Parathyroid adenoma (tissue), 2 donors: ENCODE measurements at regions not wholly inside any gene's neighbourhood (a gene's known extent, or its start where the extent isn't known, plus 50 kb on each side); places are given as distances from the start of the nearest gene placed in this dataset.

Experiments
- H2AFZ ChIP-seq: fragments of 300-600 bp; sonication (generic); one replicate; pipeline ENCODE4 v1.7.0; 2017; ENCODE audit warnings: antibody characterized with exemption, mild to moderate bottlenecking
- H3K27ac ChIP-seq: fragments of 300-600 bp; sonication (generic); one replicate; pipeline ENCODE4 v1.7.0; 2017
- H3K27me3 ChIP-seq: fragments of 300-600 bp; sonication (generic); one replicate; pipeline ENCODE4 v1.7.0; 2017; ENCODE audit warnings: low read length; ENCODE audit not compliant: control insufficient read depth, insufficient read depth
- H3K36me3 ChIP-seq: fragments of 300-600 bp; sonication (generic); one replicate; pipeline ENCODE4 v1.7.0; 2017; ENCODE audit warnings: low read length; ENCODE audit not compliant: control insufficient read depth, insufficient read depth
- H3K4me1 ChIP-seq: fragments of 300-600 bp; sonication (generic); one replicate; pipeline ENCODE4 v1.7.0; 2017; ENCODE audit warnings: control low read depth
- H3K4me2 ChIP-seq: fragments of 300-600 bp; sonication (generic); one replicate; pipeline ENCODE4 v1.7.0; 2017; ENCODE audit warnings: low read length
- H3K4me3 ChIP-seq: fragments of 300-600 bp; sonication (generic); one replicate; pipeline ENCODE4 v1.7.0; 2017; ENCODE audit warnings: low read depth, low read length
- H3K79me2 ChIP-seq: fragments of 300-600 bp; sonication (generic); one replicate; pipeline ENCODE4 v1.7.0; 2017; ENCODE audit warnings: control low read depth
- H3K9ac ChIP-seq: fragments of 300-600 bp; sonication (generic); one replicate; pipeline ENCODE4 v1.7.0; 2017; ENCODE audit warnings: mild to moderate bottlenecking
- H3K9me3 ChIP-seq: fragments of 300-600 bp; sonication (generic); one replicate; pipeline ENCODE4 v1.7.0; 2017; ENCODE audit warnings: low read length; ENCODE audit not compliant: control insufficient read depth
- CTCF ChIP-seq: fragments of 300-600 bp; sonication (generic); IDR thresholded peaks from one replicate; pipeline ENCODE4 v1.7.0; 2017; ENCODE audit warnings: antibody characterized with exemption, mild to moderate bottlenecking
- donor health status: primary hyperparathyroidism.

GRCh38 chr3:153042088-153042487, 119.9 kb upstream of the RAP2B start:
- no peak for TF ChIP-seq CTCF
- no peaks in the 10 kb centered on the region for H3K4me1 ChIP-seq
- H3K4me2 ChIP-seq: no peak overlapping the region
- no peak overlapping the region for H2AFZ ChIP-seq
- H3K9ac ChIP-seq: no peak overlapping the region
- no peaks in the 10 kb centered on the region for H3K9me3 ChIP-seq
- no peak overlapping the region for H3K27ac ChIP-seq
- no peaks in the 10 kb centered on the region for H3K79me2 ChIP-seq
- H3K4me3 ChIP-seq: no peak overlapping the region
- no peaks in the 10 kb centered on the region for H3K27me3 ChIP-seq
- H3K36me3 ChIP-seq: no peaks in the 10 kb centered on the region

GRCh38 chr3:153043729-153044328, 118.2 kb upstream of the RAP2B start:
- Histone ChIP-seq H3K4me1 (no peaks in the 10 kb centered on the region), H2AFZ (no peak overlapping the region), H3K4me2 (no peak overlapping the region), H3K27ac (no peak overlapping the region), H3K79me2 (no peaks in the 10 kb centered on the region), H3K36me3 (no peaks in the 10 kb centered on the region), H3K9ac (no peak overlapping the region), H3K27me3 (no peaks in the 10 kb centered on the region), H3K4me3 (no peak overlapping the region), H3K9me3 (no peaks in the 10 kb centered on the region)
- TF ChIP-seq CTCF: no peak

GRCh38 chr3:153045150-153045549, 116.9 kb upstream of the RAP2B start:
- H3K4me2 ChIP-seq: no peak overlapping the region
- TF ChIP-seq CTCF: no peak

GRCh38 chr3:153050978-153051377, 111.0 kb upstream of the RAP2B start:
- no peak overlapping the region for H3K9ac ChIP-seq
- no peak overlapping the region for H3K4me3 ChIP-seq
- no peaks in the 10 kb centered on the region for H3K27me3 ChIP-seq
- H3K4me1 ChIP-seq: no peaks in the 10 kb centered on the region
- no peak overlapping the region for H2AFZ ChIP-seq
- no peak overlapping the region for H3K4me2 ChIP-seq
- no peak for TF ChIP-seq CTCF
- no peak overlapping the region for H3K27ac ChIP-seq
- H3K36me3 ChIP-seq: no peaks in the 10 kb centered on the region
- no peaks in the 10 kb centered on the region for H3K79me2 ChIP-seq
- H3K9me3 ChIP-seq: no peaks in the 10 kb centered on the region

More at GRCh38 chr3:153045150-153045549, 116.9 kb upstream of the RAP2B start:
- Histone ChIP-seq H3K36me3 (no peaks in the 10 kb centered on the region), H3K4me3 (no peak overlapping the region), H3K27ac (no peak overlapping the region), H3K27me3 (no peaks in the 10 kb centered on the region), H2AFZ (no peak overlapping the region), H3K9me3 (no peaks in the 10 kb centered on the region), H3K79me2 (no peaks in the 10 kb centered on the region), H3K4me1 (no peaks in the 10 kb centered on the region), H3K9ac (no peak overlapping the region)

GRCh38 chr3:153051427-153052095, 110.5 kb upstream of the RAP2B start:
- Histone ChIP-seq H3K27me3 (no peaks in the 10 kb centered on the region), H3K27ac (no peak overlapping the region), H3K4me3 (no peak overlapping the region), H3K36me3 (no peaks in the 10 kb centered on the region), H3K4me2 (no peak overlapping the region), H3K9me3 (no peaks in the 10 kb centered on the region), H3K79me2 (no peaks in the 10 kb centered on the region), H2AFZ (no peak overlapping the region), H3K4me1 (no peaks in the 10 kb centered on the region), H3K9ac (no peak overlapping the region)
- TF ChIP-seq CTCF: no peak
